AG10803 (cell line): ENCODE measurements at regions not wholly inside any gene's neighbourhood (a gene's known extent, or its start where the extent isn't known, plus 50 kb on each side); places are given as distances from the start of the nearest gene placed in this dataset.
"Not testable (repeated sequence)": the region's sequence is repeated elsewhere in the genome, so short reads cannot be mapped to it uniquely, and the experiment has no call there.

ENCODE experiments used
- DNase-seq: peaks from one replicate; pipeline ENCODE4 v3.0.0; 2010; ENCODE audit warnings: low read depth
- H3K4me3 ChIP-seq: 2 replicates; pipeline ENCODE4 v1.5.1; 2011; ENCODE audit warnings: mild to moderate bottlenecking, low read length, control low read depth
- TF ChIP-seq, protein P1 (sequence below): conservative IDR thresholded peaks from 2 replicates; pipeline ENCODE4 v1.5.1; 2011; ENCODE audit warnings: mild to moderate bottlenecking, low read length, control low read depth, inconsistent platforms

- TF ChIP-seq, protein P1, sequence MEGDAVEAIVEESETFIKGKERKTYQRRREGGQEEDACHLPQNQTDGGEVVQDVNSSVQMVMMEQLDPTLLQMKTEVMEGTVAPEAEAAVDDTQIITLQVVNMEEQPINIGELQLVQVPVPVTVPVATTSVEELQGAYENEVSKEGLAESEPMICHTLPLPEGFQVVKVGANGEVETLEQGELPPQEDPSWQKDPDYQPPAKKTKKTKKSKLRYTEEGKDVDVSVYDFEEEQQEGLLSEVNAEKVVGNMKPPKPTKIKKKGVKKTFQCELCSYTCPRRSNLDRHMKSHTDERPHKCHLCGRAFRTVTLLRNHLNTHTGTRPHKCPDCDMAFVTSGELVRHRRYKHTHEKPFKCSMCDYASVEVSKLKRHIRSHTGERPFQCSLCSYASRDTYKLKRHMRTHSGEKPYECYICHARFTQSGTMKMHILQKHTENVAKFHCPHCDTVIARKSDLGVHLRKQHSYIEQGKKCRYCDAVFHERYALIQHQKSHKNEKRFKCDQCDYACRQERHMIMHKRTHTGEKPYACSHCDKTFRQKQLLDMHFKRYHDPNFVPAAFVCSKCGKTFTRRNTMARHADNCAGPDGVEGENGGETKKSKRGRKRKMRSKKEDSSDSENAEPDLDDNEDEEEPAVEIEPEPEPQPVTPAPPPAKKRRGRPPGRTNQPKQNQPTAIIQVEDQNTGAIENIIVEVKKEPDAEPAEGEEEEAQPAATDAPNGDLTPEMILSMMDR = no peak
These were observed 87.5 kb upstream of the HGF start for GRCh38 chr7:81857385-81857784.

DNA sequence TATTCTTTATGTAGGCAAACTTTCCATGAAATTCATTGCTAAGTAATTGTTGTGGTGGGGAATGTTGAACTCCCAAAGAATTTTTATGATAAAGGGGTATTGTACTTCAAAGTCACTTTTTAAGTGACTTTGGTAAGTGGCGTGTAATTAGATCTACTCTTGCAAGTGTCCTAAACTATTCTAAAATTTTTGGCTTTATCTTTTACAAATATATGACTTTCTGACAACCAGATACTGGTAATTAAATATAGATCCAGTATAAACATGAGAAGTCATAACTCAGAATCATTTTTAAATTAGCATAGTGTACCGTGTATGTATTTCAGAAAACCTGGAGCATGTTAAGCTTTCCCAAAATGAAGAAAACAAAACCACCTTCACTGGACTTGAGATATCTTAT lies 84.7 kb upstream of the HGF start:
- DNase-seq = no peak
- H3K4me3 ChIP-seq = no peak overlapping the region
- TF ChIP-seq, protein P1 = no peak

More at GRCh38 chr7:81857385-81857784, 87.5 kb upstream of the HGF start:
- DNase-seq = no peak
- no peak overlapping the region for H3K4me3 ChIP-seq

DNA sequence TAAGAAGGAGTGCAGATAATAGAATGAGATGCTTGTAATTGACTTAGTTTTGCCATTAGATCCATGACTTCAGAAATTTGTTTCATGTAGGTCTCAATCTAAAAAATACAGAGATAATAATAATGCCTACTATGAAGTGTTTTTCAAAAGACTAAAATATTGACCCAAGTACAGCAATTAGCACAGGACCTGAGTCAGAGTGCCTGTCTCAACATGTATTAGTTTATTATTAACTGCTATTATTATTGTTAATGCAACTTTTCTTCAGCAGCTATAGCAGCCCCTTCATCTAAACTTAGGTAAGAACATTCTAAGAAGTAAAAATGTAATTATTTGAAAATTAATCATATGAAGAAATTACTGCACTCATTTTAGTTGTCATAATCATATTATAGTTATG lies 82.9 kb upstream of the HGF start:
- no peak overlapping the region for H3K4me3 ChIP-seq
- TF ChIP-seq, protein P1 = no peak
- DNase-seq = no peak

GRCh38 chr7:81851413-81851812 lies 81.6 kb upstream of the HGF start:
- no peak overlapping the region for H3K4me3 ChIP-seq
- TF ChIP-seq, protein P1 = no peak
- no peak for DNase-seq

DNA sequence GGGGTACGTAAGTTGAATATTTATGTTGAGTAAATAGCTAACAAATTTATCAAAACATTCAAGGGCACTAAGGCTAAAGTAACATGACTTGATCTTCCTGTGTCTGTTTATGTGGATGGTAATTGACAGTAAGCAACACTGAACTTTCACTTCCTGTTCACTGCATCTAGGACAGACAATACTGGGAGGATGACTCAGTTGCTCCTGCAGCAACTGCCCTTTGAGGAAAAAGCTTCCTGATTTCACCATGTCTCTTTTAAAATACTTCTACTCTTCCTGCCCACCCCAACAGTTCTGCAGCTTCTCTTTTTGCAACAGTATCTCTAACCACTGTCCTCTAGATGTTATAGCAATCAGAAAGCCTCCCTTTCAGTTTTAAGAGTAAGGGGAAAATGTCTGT lies 76.6 kb upstream of the HGF start:
- H3K4me3 ChIP-seq = no peak overlapping the region
- DNase-seq = peak; percentile 59
- TF ChIP-seq, protein P1 = no peak

- H3K4me3 ChIP-seq = no peak overlapping the region
- DNase-seq = peak; percentile 36
- TF ChIP-seq, protein P1 = no peak
These were observed 75.9 kb upstream of the HGF start for GRCh38 chr7:81845744-81846241.

- DNase-seq, H3K4me3 ChIP-seq: not testable (repeated sequence)
These were observed 73.8 kb upstream of the HGF start for GRCh38 chr7:81843657-81844056.

GRCh38 chr7:81842361-81842760 lies 72.5 kb upstream of the HGF start:
- DNase-seq = no peak
- H3K4me3 ChIP-seq = no peak overlapping the region
- TF ChIP-seq, protein P1 = no peak
